ENCODE measurements at regions not wholly inside any gene's neighbourhood (a gene's known extent, or its start where the extent isn't known, plus 50 kb on each side); places are given as distances from the start of the nearest gene placed in this dataset.

DNA sequence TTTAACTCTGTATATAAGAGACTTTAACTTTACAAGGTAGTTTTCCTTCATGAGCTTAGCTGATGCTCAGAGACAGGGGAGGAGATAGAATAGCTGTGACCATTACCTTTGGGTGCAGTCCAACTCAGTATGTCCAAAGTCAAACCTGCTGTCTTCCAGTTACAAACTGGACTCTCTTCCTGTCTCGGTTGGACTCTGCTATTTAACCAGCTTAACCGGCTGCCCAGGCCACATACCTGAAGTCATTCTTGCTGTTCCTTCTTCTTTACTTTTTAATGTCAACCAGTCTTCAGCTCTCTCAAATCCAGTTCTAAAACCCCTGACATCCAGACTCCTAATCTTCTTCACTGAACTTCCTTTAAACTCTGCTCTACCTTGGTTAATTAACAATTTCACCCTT is 138.3 kb upstream of the TSHZ2 start:
- intact Hi-C loops (cut with DNase I; ENCODE audit: low total_unique reads) = no loop called here
- Histone ChIP-seq H3K27me3 (no peaks in the 10 kb centered on the region), H3K27ac (no peak overlapping the region), H3K4me3 (no peak overlapping the region), H3K4me1 (no peaks in the 10 kb centered on the region), H3K36me3 (no peaks in the 10 kb centered on the region), H3K9me3 (peaks cover 0 to 10% (median 8%) of the 10 kb centered on the region in 4 donors)
- no peak for DNase-seq
- 75 to 89% (median 80%) methylated on average over 2 of the region's 2 CpGs for WGBS, 5 donors
- TF ChIP-seq POLR2AphosphoS5 (IDR thresholded peaks at IDR 0.05) (no peak), POLR2A (IDR thresholded peaks at IDR 0.05) (no peak), EP300 (IDR thresholded peaks at IDR 0.05) (no peak)
- TF ChIP-seq, protein P1, sequence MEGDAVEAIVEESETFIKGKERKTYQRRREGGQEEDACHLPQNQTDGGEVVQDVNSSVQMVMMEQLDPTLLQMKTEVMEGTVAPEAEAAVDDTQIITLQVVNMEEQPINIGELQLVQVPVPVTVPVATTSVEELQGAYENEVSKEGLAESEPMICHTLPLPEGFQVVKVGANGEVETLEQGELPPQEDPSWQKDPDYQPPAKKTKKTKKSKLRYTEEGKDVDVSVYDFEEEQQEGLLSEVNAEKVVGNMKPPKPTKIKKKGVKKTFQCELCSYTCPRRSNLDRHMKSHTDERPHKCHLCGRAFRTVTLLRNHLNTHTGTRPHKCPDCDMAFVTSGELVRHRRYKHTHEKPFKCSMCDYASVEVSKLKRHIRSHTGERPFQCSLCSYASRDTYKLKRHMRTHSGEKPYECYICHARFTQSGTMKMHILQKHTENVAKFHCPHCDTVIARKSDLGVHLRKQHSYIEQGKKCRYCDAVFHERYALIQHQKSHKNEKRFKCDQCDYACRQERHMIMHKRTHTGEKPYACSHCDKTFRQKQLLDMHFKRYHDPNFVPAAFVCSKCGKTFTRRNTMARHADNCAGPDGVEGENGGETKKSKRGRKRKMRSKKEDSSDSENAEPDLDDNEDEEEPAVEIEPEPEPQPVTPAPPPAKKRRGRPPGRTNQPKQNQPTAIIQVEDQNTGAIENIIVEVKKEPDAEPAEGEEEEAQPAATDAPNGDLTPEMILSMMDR (IDR thresholded peaks at IDR 0.05) = no peak

DNA sequence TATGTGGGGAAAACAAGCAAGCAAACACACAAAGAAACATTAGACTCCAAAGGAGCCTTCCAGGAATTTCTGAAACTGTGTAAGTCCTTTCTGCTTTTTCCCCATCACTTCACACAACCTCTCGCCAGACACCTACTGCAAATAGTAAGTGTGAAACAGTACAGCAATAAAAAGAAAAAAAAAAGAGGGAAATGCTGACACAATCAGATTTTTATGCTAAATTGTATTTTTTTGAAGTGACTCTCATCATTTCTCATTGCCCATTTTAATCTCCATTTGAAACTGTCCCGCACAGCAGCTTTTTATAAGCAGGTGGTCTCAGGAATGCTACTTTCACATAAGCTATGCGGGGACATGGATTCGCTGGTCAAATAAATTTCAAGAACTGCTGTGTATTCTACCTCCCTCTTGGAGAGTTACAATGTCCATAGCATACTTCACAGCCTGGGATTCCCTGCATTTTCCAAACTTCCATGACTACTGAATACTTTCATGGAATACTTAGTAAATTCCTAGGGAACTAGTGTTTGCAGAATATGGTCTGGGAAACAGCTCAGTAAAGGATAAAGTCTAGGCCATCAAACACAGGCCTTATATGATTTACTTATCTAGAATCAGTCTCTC is 139.9 kb upstream of the TSHZ2 start:
- intact Hi-C loops (cut with DNase I; ENCODE audit: low total_unique reads) = no loop called here
- H3K4me3 ChIP-seq = no peak overlapping the region
- 92 to 97% (median 94%) methylated on average over 4 of the region's 4 CpGs for WGBS, 5 donors
- H3K4me1 ChIP-seq = no peaks in the 10 kb centered on the region
- no peaks in the 10 kb centered on the region for H3K27me3 ChIP-seq
- peaks cover 0 to 10% (median 8%) of the 10 kb centered on the region in 4 donors for H3K9me3 ChIP-seq
- H3K36me3 ChIP-seq = no peaks in the 10 kb centered on the region
- no peak for TF ChIP-seq POLR2A (IDR thresholded peaks at IDR 0.05)
- TF ChIP-seq, protein P1 (IDR thresholded peaks at IDR 0.05) = no peak
- TF ChIP-seq POLR2AphosphoS5 (IDR thresholded peaks at IDR 0.05) = no peak
- no peak for TF ChIP-seq EP300 (IDR thresholded peaks at IDR 0.05)
- DNase-seq = no peak
- H3K27ac ChIP-seq = no peak overlapping the region

DNA sequence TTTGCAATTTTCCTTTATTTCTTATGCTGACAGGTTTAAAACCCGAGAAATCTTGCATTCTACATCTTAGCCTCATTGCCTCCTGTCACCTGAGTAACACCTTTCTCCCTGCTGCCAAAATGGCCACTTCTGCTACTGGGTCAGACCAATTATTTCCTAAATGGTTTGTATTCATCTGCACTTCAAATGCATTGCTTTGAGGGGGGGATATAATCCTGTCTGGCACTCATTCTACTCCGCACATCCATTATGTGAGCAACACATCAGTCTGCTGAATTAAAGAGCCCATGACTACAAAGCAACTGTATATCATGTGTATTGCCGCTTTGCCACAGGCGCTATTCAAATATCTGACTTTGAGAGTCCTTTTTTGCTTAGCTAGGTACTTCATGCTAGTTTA is 141.6 kb upstream of the TSHZ2 start:
- TF ChIP-seq EP300 (IDR thresholded peaks at IDR 0.05) (no peak), POLR2AphosphoS5 (IDR thresholded peaks at IDR 0.05) (no peak)
- TF ChIP-seq, protein P1 (IDR thresholded peaks at IDR 0.05) = no peak
- 89 to 95% (median 93%) methylated on average over 4 of the region's 4 CpGs for WGBS, 5 donors
- DNase-seq = no peak
- Histone ChIP-seq H3K36me3 (no peaks in the 10 kb centered on the region), H3K9me3 (peaks cover 0 to 16% (median 10%) of the 10 kb centered on the region in 4 donors), H3K4me3 (no peak overlapping the region), H3K27ac (no peak overlapping the region), H3K4me1 (no peaks in the 10 kb centered on the region), H3K27me3 (no peaks in the 10 kb centered on the region)
- intact Hi-C loops (cut with DNase I; ENCODE audit: low total_unique reads) = no loop called here

DNA sequence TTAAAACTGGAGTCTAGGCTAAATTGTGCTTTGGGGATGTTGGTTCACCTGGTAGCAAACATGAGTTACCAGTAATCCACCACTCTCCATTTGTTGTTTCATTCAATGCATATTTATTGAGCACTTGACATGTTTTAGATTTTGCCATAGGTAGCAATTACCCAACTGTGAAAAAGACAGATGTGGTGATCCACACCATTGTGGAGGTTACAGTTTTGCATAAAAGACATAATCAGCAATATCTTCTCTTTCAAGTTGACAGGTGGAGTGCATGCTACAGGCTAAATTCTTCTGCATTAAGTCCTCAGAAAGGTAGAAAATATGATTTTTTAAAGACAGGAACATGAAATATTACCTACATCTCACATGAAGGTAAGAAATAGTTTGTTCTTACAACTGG is 143.0 kb upstream of the TSHZ2 start:
- Histone ChIP-seq H3K27me3 (no peaks in the 10 kb centered on the region), H3K4me1 (no peaks in the 10 kb centered on the region), H3K27ac (no peak overlapping the region), H3K36me3 (no peaks in the 10 kb centered on the region), H3K4me3 (no peak overlapping the region), H3K9me3 (peaks cover 0 to 16% (median 10%) of the 10 kb centered on the region in 4 donors)
- intact Hi-C loops (cut with DNase I; ENCODE audit: low total_unique reads) = no loop called here
- no peak for TF ChIP-seq EP300 (IDR thresholded peaks at IDR 0.05)
- TF ChIP-seq POLR2AphosphoS5 (IDR thresholded peaks at IDR 0.05) = no peak
- TF ChIP-seq, protein P1 (IDR thresholded peaks at IDR 0.05) = no peak
- TF ChIP-seq POLR2A (IDR thresholded peaks at IDR 0.05) = no peak
- no peak for DNase-seq
